ENCODE measurements at regions not wholly inside any gene's neighbourhood (a gene's known extent, or its start where the extent isn't known, plus 50 kb on each side); places are given as distances from the start of the nearest gene placed in this dataset.

GRCh38 chr17:15039366-15039765 is 225.8 kb downstream of the PMP22 start:
- peak; percentile 48 for DNase-seq

DNA sequence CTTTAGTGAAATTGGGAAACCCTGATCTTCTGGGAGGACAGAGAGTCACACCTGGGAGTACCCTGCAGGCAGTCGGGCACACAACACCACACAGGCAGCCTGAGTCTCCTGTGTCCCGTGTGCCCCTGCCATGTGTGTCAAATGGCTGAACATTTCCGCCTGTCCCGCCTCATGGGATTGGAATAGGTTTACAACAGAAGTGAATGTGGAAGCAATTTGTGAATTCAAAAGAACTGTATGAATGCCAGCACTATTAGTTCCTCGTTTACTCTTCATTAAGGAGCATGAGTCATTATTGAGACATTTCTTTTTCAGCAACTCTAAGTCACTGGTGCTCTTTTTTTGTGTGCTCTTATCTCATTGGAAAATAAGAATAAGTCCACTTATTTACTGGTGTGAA is 226.5 kb downstream of the PMP22 start:
- peak; percentile 86 for DNase-seq

GRCh38 chr17:15036238-15036637 is 228.9 kb downstream of the PMP22 start:
- DNase-seq = no peak

DNA sequence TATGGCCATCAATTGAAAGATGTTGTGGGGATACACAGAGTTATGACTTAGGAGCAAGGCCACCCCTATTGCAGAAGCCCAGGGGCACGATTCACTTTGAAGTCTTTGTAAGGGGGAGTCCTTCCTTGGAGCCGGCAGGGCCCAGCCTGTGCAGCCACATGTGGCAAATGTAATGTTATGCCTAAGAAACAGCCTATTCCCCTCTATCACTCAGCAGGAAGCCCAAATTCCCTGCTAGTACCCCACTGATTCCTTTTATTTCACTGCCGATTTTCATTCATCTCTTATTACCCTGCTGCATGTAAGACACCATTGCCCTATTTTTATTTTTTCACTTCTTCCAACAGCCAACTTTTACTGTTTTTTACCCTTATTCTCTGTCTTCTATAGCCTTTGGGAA is 233.2 kb downstream of the PMP22 start:
- no peak for DNase-seq

DNA sequence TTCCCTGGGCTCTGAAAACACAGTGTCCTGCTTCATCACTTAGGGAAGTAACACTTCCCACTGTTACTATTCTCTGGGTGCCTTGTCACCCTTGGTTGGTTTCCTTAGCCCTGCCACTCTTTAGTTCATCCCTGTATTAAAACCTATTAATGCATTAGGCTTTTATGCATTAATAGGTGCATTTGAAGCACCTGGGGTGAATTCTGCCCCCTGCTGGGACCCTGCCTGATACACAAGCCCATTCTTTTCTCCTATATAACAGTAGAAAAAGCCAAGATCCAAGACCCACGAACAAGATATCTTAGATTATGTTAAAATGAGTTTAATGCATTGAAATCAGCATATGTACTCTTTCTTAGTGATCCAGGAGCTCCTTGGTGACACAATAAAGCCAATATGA is 235.7 kb downstream of the PMP22 start:
- no peak for DNase-seq

- DNase-seq = no peak
Measured at GRCh38 chr17:15027853-15028252, 237.3 kb downstream of the PMP22 start.

- no peak for DNase-seq
Measured at GRCh38 chr17:15026088-15026487, 239.0 kb downstream of the PMP22 start.

DNA sequence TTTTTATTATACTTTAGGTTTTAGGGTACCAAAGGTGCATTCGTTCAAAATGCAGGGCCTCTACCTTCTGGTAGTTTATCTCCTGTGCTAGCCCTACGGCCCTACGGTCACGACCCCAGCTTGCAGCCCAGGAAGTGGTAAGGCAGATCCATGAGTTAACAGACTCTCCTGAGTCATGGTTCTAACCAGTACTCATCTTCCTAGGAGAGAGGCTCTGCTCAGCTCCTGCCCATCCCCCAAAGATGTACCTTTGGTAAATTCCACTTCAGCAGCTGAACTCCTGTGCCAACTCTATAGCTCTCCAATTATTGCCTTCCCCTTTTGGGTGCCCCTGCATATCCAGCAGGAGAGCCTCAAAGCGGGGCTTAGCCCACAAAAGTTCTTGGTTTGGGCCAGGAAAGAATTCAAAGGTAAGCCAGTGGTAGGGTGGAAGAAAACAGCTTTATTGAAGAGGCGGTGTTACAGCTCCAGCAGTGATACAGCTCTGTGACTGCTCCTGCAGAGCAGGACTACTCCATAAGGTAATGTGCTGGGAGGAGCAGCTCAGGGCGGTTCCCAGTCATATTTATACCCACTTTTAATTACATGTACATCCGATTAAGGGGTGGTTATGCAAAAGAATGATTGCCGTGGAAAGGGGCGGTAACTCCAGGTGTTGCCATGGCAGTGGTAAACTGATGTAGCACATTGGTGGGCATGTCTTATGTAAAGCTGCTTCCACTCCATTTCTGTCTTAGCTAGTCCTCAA is 241.4 kb downstream of the PMP22 start:
- peak; percentile 4 for DNase-seq

DNA sequence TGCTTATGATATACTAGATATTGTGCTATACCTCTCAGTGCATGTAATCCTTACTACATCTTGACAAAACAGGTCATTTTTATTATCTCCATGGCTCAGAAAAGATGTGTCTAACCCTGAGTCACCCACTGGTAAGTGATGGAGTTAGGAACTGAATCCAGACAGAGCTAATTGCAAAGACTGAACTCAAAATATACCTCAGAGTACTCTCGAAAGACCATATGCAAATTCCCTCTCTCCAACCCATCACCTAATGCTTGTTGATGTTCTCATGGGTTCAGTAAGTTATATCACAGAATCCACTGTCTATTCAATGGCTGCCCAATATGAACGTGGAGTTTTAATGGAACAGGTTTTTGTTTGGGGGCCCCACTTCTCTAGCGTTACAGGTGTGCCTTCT is 246.0 kb downstream of the PMP22 start:
- no peak for DNase-seq

DNA sequence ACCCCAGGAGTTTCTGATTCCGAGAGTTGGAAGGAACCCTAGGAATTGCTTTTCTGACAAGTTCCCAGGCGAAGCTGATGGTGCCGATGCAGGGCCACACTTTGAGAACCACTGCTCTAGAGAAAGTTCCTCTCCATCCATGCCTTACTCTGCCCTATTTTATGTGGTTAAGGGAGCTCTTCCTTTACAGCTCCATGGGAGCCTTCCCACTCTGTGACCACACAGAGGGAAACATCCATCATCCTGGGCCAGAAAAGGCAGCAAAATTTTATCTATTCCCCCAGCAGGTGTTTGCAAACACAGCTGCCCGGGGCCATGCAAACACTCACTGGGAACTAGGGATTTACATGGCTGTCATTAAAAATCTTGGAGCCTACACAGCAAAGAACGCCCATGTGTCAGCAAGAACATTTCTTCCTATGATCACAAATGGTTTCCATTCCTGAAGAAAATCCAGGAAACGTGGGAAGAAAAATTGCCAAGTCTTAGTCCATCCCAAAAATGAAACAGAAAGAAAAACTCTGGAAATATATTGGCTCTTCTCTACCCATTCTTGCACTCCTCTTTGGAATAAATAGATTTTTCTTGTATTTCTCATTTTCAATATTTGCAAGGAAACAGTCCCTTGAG is 252.7 kb downstream of the PMP22 start:
- DNase-seq = no peak

DNA sequence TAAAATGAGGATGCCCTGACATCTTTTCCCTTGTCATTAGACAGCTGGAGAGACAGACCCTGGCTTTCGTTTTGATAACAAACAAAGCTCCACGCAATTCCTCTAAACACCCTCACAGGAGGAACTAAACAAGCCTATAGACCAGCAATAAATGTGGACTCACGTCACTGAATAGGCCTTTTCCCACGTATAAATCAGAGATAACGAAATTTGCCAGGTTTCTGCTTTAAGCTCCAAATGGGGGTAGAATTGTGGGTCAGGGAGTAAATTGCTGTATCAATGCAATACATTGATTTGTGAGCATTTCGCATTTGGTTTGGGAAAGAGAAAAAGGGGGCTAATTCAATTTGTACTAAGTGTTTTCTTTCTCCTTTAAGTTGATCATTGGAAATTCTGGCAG is 256.0 kb downstream of the PMP22 start:
- no peak for DNase-seq

- DNase-seq = no peak
Measured at GRCh38 chr17:15007147-15007553, 258.0 kb downstream of the PMP22 start.

DNA sequence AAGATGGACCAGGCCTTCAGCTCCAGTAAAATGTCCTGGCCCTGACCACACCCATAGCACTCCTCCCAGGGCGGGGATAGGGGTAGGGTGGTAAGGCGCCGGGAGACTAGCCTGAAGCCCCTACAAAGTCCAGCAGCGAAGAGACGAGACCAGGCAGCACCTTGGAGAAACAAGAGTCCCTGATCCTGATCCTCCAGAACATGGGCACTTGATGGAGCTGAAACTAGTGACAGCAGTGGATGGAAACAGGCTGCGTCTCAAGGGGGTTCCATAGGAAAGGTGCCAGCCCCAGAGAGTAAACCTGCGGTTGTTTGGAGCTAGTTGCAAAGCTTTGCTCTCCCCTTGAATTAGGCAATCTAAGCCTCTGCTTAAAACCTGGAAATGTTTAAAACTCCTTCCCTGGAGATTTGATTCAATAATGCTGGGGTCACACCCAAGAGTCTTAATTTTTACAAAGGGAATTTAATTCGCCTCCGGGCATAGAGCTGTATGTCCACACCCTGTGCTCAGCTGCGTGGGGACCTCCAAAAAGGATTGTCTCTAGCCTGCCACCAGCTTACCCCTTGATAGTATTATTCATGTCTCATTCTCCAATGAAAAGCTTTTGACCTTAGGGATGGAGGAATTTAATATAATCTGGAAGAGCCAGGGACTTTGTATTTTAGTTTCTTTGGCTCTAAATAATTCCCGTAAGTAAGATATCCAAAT is 258.6 kb downstream of the PMP22 start:
- DNase-seq = no peak

- no peak for DNase-seq
Measured at GRCh38 chr17:15000661-15001060, 264.5 kb downstream of the PMP22 start.

DNA sequence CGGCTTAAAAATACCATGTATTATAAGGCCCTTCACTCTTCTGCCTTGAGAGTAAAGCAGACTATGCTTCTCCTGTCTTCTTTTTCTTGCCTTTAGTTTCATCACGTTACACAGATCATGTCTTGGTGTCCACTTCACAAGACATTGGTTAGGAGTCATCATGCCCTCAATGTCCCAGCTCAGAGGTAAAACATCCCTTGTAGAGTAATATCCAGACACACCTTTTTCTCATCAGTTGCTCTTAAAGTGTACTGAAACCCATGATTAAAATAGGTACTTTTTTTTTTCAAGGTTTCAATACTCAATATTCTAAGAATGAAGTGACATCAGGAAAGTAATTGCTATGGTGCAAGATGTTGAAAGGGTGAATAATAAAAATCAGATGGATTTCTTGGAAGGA is 267.8 kb downstream of the PMP22 start:
- no peak for DNase-seq

DNA sequence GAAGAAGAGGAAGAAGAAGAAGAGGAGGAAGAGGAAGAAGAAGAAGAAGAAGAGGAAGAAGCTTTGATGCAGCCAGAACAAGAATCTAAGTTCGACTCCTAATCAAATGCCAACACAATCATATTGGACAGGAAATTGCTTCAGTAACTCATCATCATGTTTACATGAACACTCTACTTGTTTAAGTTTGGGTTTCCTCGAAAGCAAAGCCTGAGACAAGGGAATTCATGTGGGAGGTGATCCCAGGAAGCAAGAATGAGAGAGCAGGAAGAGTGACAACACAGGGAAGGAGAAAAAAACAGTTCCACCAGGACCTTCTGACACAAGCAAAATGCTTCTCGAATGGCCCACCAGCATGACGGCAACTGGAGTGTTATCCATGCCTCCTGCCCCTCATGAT is 279.0 kb downstream of the PMP22 start:
- no peak for DNase-seq

DNA sequence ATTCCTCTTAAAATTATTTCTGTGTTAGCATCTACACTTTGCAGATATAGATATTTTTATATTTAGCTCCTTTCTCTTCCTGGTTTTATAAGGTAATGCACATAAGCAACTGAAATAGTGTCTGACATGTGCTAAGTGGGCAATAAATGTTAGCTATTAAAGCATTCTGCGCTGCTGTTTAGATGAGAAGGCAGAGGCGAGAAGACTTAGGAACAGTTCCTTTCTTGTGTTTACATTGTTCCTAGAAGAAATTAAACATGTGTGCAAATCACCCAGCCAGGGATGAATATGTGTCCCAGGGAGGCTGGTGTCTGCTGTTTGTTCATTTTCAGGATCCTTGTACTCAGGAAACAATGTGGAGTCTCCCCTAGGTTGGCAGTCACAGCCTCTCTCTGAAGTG is 292.3 kb downstream of the PMP22 start:
- DNase-seq = no peak

DNA sequence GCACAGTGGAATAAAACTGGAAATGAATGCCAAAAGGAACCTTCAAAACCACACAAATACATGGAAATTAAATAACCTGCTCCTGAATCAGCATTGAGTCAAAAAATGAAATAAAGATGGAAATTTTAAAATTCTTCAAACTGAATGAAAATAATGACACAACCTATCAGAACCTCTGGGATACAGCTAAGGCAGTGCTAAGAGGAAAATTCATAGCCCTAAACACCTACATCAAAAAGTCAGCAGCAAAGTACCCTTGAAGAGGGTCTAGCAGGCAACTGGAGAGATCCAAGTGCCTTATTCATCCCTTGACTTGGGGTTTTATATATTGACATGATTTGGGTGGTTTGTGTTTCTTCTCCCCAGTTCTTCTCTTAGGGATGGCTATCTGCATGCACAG is 294.1 kb downstream of the PMP22 start:
- DNase-seq = no peak

GRCh38 chr17:14959106-14959648 is 305.9 kb downstream of the PMP22 start:
- DNase-seq = no peak

DNA sequence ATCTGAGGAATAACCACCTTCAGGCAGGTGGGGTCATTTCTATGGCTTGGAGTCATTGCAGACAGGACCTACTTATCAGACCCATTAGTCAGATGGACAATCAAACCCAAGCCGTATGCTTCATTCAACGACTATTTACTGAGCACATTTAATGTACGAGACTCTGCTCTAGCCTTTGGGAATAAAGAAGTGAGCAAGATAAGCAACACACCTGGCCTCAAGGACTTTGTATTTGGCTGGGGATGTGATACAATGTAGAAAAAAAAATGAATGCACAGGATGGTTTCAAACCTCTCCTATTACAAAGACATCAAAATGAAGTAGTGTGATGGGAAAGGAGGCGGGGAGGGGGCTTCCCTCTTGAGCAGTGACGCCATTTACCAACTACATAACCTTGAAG is 311.7 kb downstream of the PMP22 start:
- no peak for DNase-seq

GRCh38 chr17:14950686-14951085 is 314.4 kb downstream of the PMP22 start:
- peak; percentile 48 for DNase-seq

- DNase-seq = peak; percentile 91
Measured at GRCh38 chr17:14950216-14950615, 314.9 kb downstream of the PMP22 start.

DNA sequence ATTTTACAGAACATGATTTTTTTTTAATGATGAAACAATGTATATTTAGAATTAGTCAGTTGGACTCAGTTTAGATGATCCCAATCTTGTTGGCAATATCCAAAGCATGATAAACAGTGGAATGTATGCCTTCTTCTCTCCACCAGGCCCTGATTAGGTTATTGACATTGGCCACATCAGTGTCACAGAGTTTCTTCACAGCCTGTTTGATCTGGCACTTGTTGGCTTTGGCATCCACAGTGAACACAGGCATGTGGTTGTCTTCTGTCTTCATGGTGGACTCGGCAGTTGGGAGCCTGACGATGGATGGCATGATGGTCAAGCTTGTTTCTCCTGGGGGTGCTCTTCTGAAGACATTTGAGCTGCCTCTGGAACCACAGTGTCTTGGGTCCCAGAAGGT is 317.5 kb downstream of the PMP22 start:
- DNase-seq = no peak

- DNase-seq = no peak
Measured at GRCh38 chr17:14946481-14946880, 318.6 kb downstream of the PMP22 start.
